RWPE2 (cell line): ENCODE measurements at regions not wholly inside any gene's neighbourhood (a gene's known extent, or its start where the extent isn't known, plus 50 kb on each side); places are given as distances from the start of the nearest gene placed in this dataset.

ENCODE experiments used
- ATAC-seq: fragments of 200-7000 bp; cut with Tn5 transposase; 3 replicates; pipeline ENCODE4 v1.9.1; 2021; ENCODE audit warnings: low read depth
- DNase-seq: peaks from one replicate; pipeline ENCODE4 v3.0.0-alpha.2; 2020; ENCODE audit warnings: low spot score
- H3K27ac ChIP-seq: fragments of 450-650 bp; 2 replicates; pipeline ENCODE4 v1.5.1; 2017; ENCODE audit warnings: mild to moderate bottlenecking; ENCODE audit not compliant: poor library complexity, severe bottlenecking
- H3K27me3 ChIP-seq: fragments of 250-450 bp; sonication (Bioruptor Pico); 2 replicates; pipeline ENCODE4 v1.5.1; 2021; ENCODE audit warnings: mild to moderate bottlenecking, moderate library complexity; ENCODE audit not compliant: insufficient read depth, poor library complexity, severe bottlenecking
- H3K36me3 ChIP-seq: fragments of 250-450 bp; sonication (Bioruptor Pico); 2 replicates; pipeline ENCODE4 v1.5.1; 2020; ENCODE audit warnings: low read depth, mild to moderate bottlenecking, moderate library complexity
- H3K4me1 ChIP-seq: fragments of 250-450 bp; sonication (Bioruptor Pico); 2 replicates; pipeline ENCODE4 v1.5.1; 2021; ENCODE audit warnings: mild to moderate bottlenecking, moderate library complexity; ENCODE audit not compliant: insufficient read depth, poor library complexity, severe bottlenecking
- H3K4me3 ChIP-seq: fragments of 250-450 bp; sonication (Bioruptor Pico); 2 replicates; pipeline ENCODE4 v1.5.1; 2021; ENCODE audit warnings: mild to moderate bottlenecking, moderate library complexity; ENCODE audit not compliant: severe bottlenecking
- H3K9me3 ChIP-seq: fragments of 250-450 bp; sonication (Bioruptor Pico); 2 replicates; pipeline ENCODE4 v1.5.1; 2021; ENCODE audit warnings: mild to moderate bottlenecking, moderate library complexity; ENCODE audit not compliant: severe bottlenecking
- TF ChIP-seq, protein P1 (sequence below): fragments of 450-650 bp; IDR thresholded peaks from one replicate; pipeline ENCODE4 v1.5.1; 2017; ENCODE audit warnings: mild to moderate bottlenecking, moderate library complexity; ENCODE audit not compliant: poor library complexity, severe bottlenecking

DNA sequence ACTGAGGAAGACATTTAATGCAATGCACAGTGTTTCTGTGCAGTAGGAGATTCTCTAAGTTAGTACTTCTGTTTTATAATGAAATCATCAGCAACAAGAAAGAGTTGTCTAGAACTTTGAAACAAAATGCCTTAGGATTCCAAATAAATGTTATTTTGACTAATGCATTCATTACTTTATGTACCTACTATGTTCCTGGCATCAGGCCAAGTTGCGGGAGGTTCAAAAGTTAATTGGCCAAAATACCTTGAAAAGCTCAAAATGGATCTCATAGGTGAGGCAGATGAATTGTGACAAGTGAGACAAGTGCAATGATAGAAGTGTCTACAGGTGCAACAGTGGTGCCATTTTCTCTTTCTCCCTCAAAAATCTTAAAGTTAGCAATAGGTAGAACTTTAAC is 289.4 kb downstream of the TOX3 start:
- Histone ChIP-seq H3K27me3 (no peaks in the 10 kb centered on the region), H3K4me3 (no peak overlapping the region), H3K9me3 (peaks cover 5% of the 10 kb centered on the region), H3K36me3 (no peaks in the 10 kb centered on the region), H3K4me1 (peaks cover 7% of the 10 kb centered on the region), H3K27ac (no peak overlapping the region)
- DNase-seq (no peak), ATAC-seq (no peak)
- TF ChIP-seq, protein P1, sequence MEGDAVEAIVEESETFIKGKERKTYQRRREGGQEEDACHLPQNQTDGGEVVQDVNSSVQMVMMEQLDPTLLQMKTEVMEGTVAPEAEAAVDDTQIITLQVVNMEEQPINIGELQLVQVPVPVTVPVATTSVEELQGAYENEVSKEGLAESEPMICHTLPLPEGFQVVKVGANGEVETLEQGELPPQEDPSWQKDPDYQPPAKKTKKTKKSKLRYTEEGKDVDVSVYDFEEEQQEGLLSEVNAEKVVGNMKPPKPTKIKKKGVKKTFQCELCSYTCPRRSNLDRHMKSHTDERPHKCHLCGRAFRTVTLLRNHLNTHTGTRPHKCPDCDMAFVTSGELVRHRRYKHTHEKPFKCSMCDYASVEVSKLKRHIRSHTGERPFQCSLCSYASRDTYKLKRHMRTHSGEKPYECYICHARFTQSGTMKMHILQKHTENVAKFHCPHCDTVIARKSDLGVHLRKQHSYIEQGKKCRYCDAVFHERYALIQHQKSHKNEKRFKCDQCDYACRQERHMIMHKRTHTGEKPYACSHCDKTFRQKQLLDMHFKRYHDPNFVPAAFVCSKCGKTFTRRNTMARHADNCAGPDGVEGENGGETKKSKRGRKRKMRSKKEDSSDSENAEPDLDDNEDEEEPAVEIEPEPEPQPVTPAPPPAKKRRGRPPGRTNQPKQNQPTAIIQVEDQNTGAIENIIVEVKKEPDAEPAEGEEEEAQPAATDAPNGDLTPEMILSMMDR = no peak

DNA sequence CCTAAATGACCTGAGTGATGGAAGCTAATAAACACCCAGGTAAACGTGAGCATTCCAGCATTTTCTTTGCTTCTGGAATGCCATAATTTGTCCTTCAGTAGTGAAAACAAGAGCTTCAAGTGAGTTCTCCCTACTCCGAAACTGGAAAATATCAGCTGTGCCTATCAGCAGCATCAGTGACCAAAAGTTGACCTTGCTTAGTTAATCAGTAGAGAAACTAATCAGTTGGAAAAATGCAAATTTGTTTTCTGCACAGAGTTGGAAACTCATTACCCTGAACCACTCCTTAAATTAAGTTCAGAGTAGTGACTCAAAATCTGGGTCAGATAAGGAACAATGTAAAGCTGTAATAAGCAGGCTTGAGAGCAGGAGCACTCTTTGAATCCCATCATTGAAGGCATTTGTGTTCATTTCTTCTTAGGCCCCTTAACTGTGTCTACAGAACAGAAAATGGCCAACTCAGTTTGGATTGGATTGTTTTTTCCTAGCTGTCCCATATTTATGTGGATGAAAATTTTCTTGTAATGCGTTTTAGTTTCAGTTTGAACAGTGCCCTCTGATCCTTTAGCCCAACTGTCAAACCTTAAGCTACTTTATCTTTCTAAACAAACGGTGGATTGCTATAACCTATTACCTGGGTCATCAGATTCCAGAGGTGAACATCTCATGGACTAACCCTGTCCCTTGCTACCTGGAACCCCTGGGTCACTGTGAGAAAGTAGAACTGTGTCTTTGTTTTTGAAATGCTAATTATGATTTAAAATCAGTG is 290.4 kb downstream of the TOX3 start:
- TF ChIP-seq, protein P1 = no peak
- H3K9me3 ChIP-seq = peaks cover 5% of the 10 kb centered on the region
- H3K4me1 ChIP-seq = peaks cover 7% of the 10 kb centered on the region
- no peaks in the 10 kb centered on the region for H3K27me3 ChIP-seq
- no peak overlapping the region for H3K27ac ChIP-seq
- DNase-seq (no peak), ATAC-seq (no peak)
- H3K36me3 ChIP-seq = no peaks in the 10 kb centered on the region
- no peak overlapping the region for H3K4me3 ChIP-seq

DNA sequence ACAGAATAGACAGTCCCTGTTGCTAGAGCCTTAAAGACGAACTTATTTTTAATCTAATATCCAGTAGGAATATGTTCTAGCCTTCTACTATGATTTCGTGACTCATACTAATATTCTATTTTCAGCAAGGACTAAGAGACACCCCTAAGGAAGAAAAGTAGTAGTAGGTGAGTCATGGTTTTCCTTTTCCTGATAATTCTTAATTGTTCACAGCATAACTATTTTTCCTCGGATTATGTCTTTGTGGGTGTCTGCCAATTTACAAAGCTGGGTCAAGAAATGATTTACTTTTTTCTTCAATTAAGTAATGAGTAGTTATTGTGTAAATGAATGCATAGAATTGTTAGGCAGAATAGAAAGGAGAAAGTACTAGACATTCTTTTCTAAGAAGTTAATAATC is 292.2 kb downstream of the TOX3 start:
- Histone ChIP-seq H3K4me1 (peaks cover 7% of the 10 kb centered on the region), H3K27ac (no peak overlapping the region), H3K27me3 (no peaks in the 10 kb centered on the region), H3K9me3 (peaks cover 5% of the 10 kb centered on the region), H3K4me3 (no peak overlapping the region), H3K36me3 (no peaks in the 10 kb centered on the region)
- peak; percentile 60; the same call in 2 of the 3 replicates for ATAC-seq
- no peak for DNase-seq
- TF ChIP-seq, protein P1 = no peak

DNA sequence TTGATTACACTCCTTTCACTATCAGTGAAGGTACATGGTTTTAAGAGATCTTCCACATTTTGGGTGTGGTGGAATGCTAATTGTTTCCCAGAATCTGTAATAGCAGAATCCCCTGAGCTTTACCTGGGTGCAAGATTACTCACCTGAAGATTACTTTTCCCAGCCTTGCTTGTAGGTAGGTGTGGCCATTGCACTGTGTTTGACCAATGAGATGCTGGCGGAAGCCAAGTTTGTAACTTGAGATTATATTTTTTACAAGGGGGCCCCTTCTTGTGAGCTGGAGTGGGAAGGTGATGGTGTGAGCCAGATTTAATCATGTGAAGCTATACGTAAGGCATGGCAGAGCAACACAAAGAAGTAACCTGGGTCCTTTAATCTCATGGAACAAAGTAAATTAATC is 294.3 kb downstream of the TOX3 start:
- H3K27ac ChIP-seq = no peak overlapping the region
- H3K36me3 ChIP-seq = no peaks in the 10 kb centered on the region
- DNase-seq (no peak), ATAC-seq (no peak)
- H3K4me1 ChIP-seq = peaks cover 7% of the 10 kb centered on the region
- no peak overlapping the region for H3K4me3 ChIP-seq
- H3K9me3 ChIP-seq = peaks cover 5% of the 10 kb centered on the region
- H3K27me3 ChIP-seq = no peaks in the 10 kb centered on the region
- TF ChIP-seq, protein P1 = no peak

DNA sequence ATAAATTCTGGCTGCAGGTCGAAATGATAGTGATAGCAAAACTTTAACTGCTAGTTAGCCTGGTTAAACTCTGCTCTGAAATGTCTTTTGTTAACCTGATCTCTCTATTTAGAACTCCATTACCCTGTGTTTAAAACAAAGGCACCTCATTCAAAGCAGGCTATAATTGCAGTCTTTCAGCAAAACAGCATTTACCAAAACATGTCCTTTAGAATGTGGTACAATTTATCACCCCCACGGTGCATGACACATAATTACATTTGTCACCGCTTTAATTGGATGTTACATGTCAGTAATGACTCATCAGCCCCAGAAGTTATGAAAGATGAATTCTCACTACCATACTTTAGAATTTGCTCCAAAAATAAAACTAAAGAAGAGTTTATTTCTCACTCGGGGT is 295.4 kb downstream of the TOX3 start:
- Histone ChIP-seq H3K36me3 (no peaks in the 10 kb centered on the region), H3K4me1 (peaks cover 7% of the 10 kb centered on the region), H3K9me3 (peaks cover 5% of the 10 kb centered on the region), H3K4me3 (no peak overlapping the region), H3K27ac (no peak overlapping the region), H3K27me3 (no peaks in the 10 kb centered on the region)
- TF ChIP-seq, protein P1 = no peak
- ATAC-seq (no peak), DNase-seq (no peak)
